ENCODE measurements at regions not wholly inside any gene's neighbourhood (a gene's known extent, or its start where the extent isn't known, plus 50 kb on each side); places are given as distances from the start of the nearest gene placed in this dataset.

DNA sequence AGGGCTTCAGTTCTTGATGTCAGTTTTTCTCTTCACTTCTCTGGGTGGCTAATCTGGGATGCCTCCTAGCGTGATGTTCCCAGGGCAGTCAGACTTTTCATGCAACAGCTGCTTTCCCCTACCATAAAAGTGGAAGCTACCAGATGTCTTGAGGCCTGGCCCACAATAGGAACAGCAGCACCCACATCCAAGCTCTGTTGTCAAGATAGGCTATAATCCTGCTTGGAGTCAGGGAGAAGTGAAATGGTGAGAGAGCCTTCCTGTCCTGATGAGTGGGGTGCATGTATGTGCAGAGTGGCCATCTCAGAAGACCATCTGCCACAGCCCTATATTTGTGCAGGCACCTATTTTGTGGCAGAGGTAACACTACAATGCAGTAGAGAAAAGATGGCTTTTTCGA lies 108.0 kb downstream of the HTR5A start:
- in situ Hi-C loops (cut with HindIII; ENCODE audit: low sequenced_read_pairs): no loop called here

DNA sequence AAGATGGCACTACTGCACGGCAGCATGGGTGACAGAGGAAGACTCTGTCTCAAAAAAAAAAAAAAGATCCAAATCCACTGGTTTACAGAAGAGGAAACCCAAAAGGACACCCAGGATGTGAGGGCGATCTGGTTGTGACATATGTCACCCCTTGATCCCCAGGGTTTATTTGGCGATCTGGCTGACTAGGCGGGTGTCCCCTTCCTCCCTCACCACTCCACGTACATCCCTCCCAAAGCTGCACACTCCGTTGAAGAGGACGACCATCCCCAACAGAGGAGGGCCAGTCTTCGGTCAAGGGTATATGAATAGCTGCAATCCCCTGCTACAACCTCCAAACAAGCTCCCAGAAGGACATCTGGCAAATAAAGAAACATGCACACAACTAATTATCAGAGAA lies 111.6 kb downstream of the HTR5A start:
- in situ Hi-C loops (cut with HindIII; ENCODE audit: low sequenced_read_pairs): no loop called here

GRCh38 chr7:155182406-155182970 lies 112.4 kb downstream of the HTR5A start:
- in situ Hi-C loops (cut with HindIII; ENCODE audit: low sequenced_read_pairs): no loop called here

DNA sequence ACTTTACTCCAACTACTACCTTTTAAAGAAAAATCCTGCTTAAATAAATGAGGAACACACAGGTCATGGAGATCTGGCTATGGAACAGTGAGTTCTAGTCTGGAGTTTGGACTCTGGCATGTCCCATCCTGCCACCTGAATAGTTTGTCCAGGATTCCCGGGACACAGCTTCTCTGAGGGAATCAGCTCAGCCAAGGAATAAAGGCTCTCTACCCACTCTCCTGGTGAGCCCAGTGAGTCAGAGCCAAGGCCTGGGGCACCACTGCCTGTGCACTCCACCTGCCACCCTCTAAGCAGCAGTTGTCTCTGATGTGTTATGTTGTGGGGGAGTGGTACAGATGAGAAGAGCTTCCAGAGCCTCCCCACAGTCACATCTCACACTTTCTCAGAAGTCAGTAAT lies 113.5 kb downstream of the HTR5A start:
- in situ Hi-C loops (cut with HindIII; ENCODE audit: low sequenced_read_pairs): no loop called here

DNA sequence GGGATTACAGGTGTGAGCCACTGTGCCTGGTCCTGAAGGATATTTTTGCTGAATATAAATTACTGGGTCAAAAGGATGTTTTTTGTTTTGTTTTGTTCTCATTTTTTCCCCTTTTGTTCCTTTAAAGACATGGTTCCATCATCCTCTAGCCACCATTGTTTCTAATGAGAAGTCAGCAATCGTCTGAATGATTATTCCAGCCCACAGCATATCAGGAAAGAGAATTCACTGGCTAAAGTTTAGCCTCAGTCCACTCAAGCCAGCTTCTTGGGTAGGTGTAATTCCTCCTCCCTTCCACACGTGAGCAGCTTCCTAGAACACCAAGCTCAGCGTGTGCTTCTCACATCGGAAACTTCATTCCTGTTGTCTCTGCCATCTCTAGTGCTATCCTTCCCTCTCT lies 112.8 kb upstream of the INSIG1 start:
- in situ Hi-C loops (cut with HindIII; ENCODE audit: low sequenced_read_pairs): no loop called here

GRCh38 chr7:155187061-155187785 lies 110.5 kb upstream of the INSIG1 start:
- in situ Hi-C loops (cut with HindIII; ENCODE audit: low sequenced_read_pairs): no loop called here

DNA sequence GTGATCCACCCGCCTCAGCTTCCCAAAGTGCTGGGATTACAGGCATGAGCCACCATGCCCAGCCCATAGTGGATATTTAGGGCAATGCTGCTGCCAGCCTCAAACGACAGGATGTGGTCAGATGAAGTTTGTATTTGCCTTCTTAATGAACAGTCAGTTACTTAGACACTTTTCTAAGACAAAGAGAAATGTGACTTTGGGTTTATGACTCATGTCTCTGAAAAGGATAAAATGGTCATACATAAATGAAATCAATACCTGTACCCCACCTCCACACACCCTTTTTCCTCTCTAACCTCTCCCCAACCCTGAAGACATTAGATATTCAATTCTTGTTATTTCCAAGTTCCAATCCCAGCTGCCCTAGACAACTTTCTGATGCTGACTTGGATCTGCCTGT lies 109.3 kb upstream of the INSIG1 start:
- in situ Hi-C loops (cut with HindIII; ENCODE audit: low sequenced_read_pairs): no loop called here

- in situ Hi-C loops (cut with HindIII; ENCODE audit: low sequenced_read_pairs): no loop called here
These were observed 108.7 kb upstream of the INSIG1 start for GRCh38 chr7:155188821-155189581.

GRCh38 chr7:155189590-155189989 lies 108.1 kb upstream of the INSIG1 start:
- in situ Hi-C loops (cut with HindIII; ENCODE audit: low sequenced_read_pairs): no loop called here

DNA sequence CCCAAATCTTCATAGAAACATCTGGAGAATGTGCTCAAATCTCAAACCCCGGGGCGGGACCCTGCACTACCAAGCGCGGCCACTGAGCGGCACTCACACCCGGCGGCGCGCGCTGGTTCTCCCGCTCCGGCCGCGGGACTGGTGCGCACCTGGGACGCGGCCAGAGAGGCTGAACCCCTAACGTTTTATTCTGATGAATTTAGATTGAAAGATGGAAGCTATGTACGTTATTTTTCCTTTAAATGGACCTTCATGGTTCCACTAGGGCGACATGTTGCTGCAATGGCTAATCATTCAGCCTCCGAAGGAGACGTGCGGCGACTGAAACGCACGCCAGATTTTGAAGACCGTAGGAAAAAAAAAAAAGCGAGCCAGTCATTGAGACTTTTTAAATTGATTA lies 107.0 kb upstream of the INSIG1 start:
- in situ Hi-C loops (cut with HindIII; ENCODE audit: low sequenced_read_pairs): loop anchor here (5.0 kb wide), 2 partner anchors 57 to 152 kb away; no protein-coding TSS in a partner anchor

GRCh38 chr7:155191137-155191536 lies 106.5 kb upstream of the INSIG1 start:
- in situ Hi-C loops (cut with HindIII; ENCODE audit: low sequenced_read_pairs): loop anchor here (5.0 kb wide), 2 partner anchors 56 to 151 kb away; no protein-coding TSS in a partner anchor

DNA sequence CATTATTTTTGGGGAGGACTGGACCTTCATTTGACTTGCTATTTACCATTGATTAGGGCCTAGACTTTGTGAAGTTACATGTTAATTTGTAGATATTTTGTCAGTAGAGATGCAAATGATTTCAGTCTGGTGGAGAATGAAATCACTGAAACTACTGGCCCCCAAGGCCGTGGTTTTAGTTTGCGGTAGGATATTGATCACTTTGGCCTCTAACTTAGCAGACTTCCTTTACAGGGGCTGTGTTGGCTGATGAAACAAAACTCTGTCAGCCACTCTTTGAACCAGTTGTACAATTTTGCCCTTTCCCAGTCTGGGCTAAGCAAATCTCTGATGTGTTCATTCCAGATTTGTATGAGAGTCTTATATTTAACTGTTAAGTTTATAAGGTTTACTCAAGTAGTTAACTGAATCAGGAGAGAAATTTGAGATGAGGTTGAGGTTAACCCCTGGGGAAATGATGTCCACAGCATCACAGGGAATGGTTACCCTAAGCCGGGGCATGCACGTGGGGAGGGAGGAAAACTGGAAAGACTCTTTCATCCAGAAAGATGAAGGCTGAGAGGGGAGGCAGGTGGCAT lies 105.7 kb upstream of the INSIG1 start:
- in situ Hi-C loops (cut with HindIII; ENCODE audit: low sequenced_read_pairs): loop anchor here (5.0 kb wide), 2 partner anchors 55 to 150 kb away; no protein-coding TSS in a partner anchor

GRCh38 chr7:155192961-155193640 lies 104.6 kb upstream of the INSIG1 start:
- in situ Hi-C loops (cut with HindIII; ENCODE audit: low sequenced_read_pairs): loop anchor here (5.0 kb wide), 2 partner anchors 54 to 149 kb away; no protein-coding TSS in a partner anchor

GRCh38 chr7:155193716-155194115 lies 104.0 kb upstream of the INSIG1 start:
- in situ Hi-C loops (cut with HindIII; ENCODE audit: low sequenced_read_pairs): loop anchor here (5.0 kb wide), 2 partner anchors 54 to 149 kb away; no protein-coding TSS in a partner anchor

GRCh38 chr7:155194382-155195140 lies 103.1 kb upstream of the INSIG1 start:
- in situ Hi-C loops (cut with HindIII; ENCODE audit: low sequenced_read_pairs): loop anchor here (5.0 kb wide), 2 partner anchors 53 to 148 kb away; no protein-coding TSS in a partner anchor

- in situ Hi-C loops (cut with HindIII; ENCODE audit: low sequenced_read_pairs): no loop called here
These were observed 101.6 kb upstream of the INSIG1 start for GRCh38 chr7:155195939-155196523.

DNA sequence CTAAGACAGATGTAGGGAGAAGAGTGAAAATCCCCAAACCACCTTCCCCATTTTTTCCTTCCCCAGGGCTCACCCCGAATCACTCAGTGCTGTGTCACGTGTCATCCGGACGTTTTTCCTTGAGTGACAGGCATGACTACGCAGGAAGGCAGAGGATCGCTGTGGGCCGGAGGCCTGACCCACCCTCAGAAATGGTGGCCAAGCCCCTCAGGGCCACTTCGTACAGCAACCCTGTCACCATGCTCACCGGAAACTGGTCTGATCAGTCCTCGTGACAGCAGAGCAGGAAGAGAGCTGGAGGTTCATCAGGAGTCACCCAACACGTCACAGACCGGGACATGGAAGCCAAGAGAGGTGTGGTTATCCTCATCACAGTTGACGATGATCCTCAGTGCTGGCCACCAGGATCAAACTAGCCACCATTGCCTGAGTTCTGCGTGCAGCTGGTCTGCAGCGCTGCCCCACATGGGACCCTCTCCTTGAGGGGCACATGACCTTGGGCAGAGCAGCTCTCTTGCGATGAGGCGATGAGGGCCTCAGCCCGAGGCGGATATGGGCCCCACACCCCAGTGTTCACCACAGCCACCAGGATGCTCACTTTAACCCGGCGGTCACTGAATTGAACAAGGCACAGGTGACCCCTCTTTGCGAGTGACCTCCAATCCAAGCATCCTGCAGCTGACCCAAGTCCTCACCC lies 99.3 kb upstream of the INSIG1 start:
- in situ Hi-C loops (cut with HindIII; ENCODE audit: low sequenced_read_pairs): no loop called here

- in situ Hi-C loops (cut with HindIII; ENCODE audit: low sequenced_read_pairs): no loop called here
These were observed 98.5 kb upstream of the INSIG1 start for GRCh38 chr7:155198901-155199845.

All from DLD1 (cell line).